Lung (tissue), 11 donors: ENCODE measurements at regions not wholly inside any gene's neighbourhood (a gene's known extent, or its start where the extent isn't known, plus 50 kb on each side); places are given as distances from the start of the nearest gene placed in this dataset.

Source experiments
- ATAC-seq: fragments of 200-7000 bp; cut with Tn5 transposase; one replicate; pipeline ENCODE4 v1.9.1; 2020; ENCODE audit warnings: moderate number of reproducible peaks; ENCODE audit not compliant: insufficient read depth, low FRiP score
- DNase-seq, 3 donors: peaks; one replicate each; pipeline ENCODE4 v3.0.0-alpha.2; 2013 to 2017
- H3K27ac ChIP-seq, 2 donors: one replicate each; pipeline ENCODE4 v1.5.1; 2013; ENCODE audit warnings: mild to moderate bottlenecking in 2 of 2, moderate library complexity in 2 of 2, control low read depth in 1 of 2, inconsistent platforms in 1 of 2, low read depth in 1 of 2, low read length in 1 of 2
- H3K27me3 ChIP-seq, 3 donors: one replicate each; pipeline ENCODE4 v1.5.1; 2013; ENCODE audit warnings: low read length in 2 of 3; ENCODE audit not compliant: control insufficient read depth in 3 of 3, insufficient read depth in 3 of 3
- H3K36me3 ChIP-seq, 4 donors: one replicate each; pipeline ENCODE4 v1.5.1; 2013; ENCODE audit warnings: low read length in 4 of 4, mild to moderate bottlenecking in 1 of 4, moderate library complexity in 1 of 4; ENCODE audit not compliant: control insufficient read depth in 4 of 4, insufficient read depth in 4 of 4
- H3K4me1 ChIP-seq, 5 donors: one replicate each; pipeline ENCODE4 v1.5.1; 2013; ENCODE audit warnings: low read length in 5 of 5, mild to moderate bottlenecking in 2 of 5, moderate library complexity in 1 of 5; ENCODE audit not compliant: control insufficient read depth in 5 of 5, insufficient read depth in 5 of 5
- H3K4me3 ChIP-seq: one replicate; pipeline ENCODE4 v1.5.1; 2013; ENCODE audit warnings: mild to moderate bottlenecking, control low read depth, moderate library complexity
- H3K9ac ChIP-seq, 2 donors: one replicate each; pipeline ENCODE4 v1.5.1; 2013; ENCODE audit warnings: low read length in 2 of 2, control low read depth in 1 of 2; ENCODE audit not compliant: insufficient read depth in 1 of 2
- H3K9me3 ChIP-seq, 4 donors: one replicate each; pipeline ENCODE4 v1.5.1; 2013; ENCODE audit warnings: low read length in 3 of 4, mild to moderate bottlenecking in 1 of 4, moderate library complexity in 1 of 4; ENCODE audit not compliant: control insufficient read depth in 4 of 4, insufficient read depth in 3 of 4
- WGBS, 2 donors: extraction: QIAGEN DNeasy Blood & Tissue Kit; methylation state at CpG; one replicate each; pipeline ENCODE4 v1.1.7; 2013; 5-methylcytosine and 5-hydroxymethylcytosine counted together
- TF ChIP-seq, protein P1 (sequence below): IDR thresholded peaks from 2 replicates; pipeline ENCODE4 v1.5.1; 2012; ENCODE audit warnings: mild to moderate bottlenecking; ENCODE audit errors: control extremely low read depth, extremely low read depth
- donor health status: control.
- donor health status: control.
- donor health status: Bipolar disorder and iron deficiency.
- donor health status: healthy.
- donor health status: DM: yes; HTN: yes; CAD: no.

GRCh38 chr11:104830508-104830907, 67.8 kb downstream of the CASP12 start:
- H3K27ac ChIP-seq: no peak overlapping the region
- no peak for DNase-seq
- H3K4me1 ChIP-seq: no peaks in the 10 kb centered on the region
- no peaks in the 10 kb centered on the region for H3K36me3 ChIP-seq
- H3K4me3 ChIP-seq: no peak overlapping the region
- H3K9me3 ChIP-seq: no peaks in the 10 kb centered on the region
- 76 to 85% methylated on average over 5 of the region's 5 CpGs for WGBS, 2 donors
- H3K9ac ChIP-seq: no peak overlapping the region
- TF ChIP-seq, protein P1, sequence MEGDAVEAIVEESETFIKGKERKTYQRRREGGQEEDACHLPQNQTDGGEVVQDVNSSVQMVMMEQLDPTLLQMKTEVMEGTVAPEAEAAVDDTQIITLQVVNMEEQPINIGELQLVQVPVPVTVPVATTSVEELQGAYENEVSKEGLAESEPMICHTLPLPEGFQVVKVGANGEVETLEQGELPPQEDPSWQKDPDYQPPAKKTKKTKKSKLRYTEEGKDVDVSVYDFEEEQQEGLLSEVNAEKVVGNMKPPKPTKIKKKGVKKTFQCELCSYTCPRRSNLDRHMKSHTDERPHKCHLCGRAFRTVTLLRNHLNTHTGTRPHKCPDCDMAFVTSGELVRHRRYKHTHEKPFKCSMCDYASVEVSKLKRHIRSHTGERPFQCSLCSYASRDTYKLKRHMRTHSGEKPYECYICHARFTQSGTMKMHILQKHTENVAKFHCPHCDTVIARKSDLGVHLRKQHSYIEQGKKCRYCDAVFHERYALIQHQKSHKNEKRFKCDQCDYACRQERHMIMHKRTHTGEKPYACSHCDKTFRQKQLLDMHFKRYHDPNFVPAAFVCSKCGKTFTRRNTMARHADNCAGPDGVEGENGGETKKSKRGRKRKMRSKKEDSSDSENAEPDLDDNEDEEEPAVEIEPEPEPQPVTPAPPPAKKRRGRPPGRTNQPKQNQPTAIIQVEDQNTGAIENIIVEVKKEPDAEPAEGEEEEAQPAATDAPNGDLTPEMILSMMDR: no peak
- ATAC-seq: no peak
- H3K27me3 ChIP-seq: no peaks in the 10 kb centered on the region

- Histone ChIP-seq H3K9me3 (no peaks in the 10 kb centered on the region), H3K4me3 (no peak overlapping the region), H3K4me1 (no peaks in the 10 kb centered on the region), H3K9ac (no peak overlapping the region), H3K27me3 (no peaks in the 10 kb centered on the region), H3K27ac (no peak overlapping the region), H3K36me3 (no peaks in the 10 kb centered on the region)
- peak in 2 of 3 donors; percentile 13 to 28 for DNase-seq
- WGBS, 2 donors: 63 to 67% methylated on average over 2 of the region's 2 CpGs
- TF ChIP-seq, protein P1: no peak
- ATAC-seq: peak; percentile 75
These were observed 68.2 kb downstream of the CASP12 start for GRCh38 chr11:104830080-104830479.

DNA sequence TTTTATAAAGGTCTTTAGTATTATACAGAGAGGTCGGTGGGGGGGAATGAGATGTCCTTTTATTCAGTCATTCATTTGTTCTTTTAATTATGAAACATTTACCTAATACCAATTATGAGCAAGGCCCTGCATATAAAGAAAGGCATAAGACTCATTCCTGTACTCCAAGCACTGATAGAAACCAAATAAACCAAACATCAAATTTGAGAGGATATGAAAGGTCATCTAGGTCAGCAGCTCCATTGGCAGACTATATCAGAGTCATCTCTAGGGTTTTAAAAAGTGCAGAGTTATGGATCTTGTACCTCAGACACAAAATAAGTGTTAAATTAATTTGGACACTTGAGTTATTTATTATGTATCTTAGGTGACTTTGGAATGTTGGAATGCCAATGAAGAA, 71.5 kb downstream of the CASP12 start:
- ATAC-seq (no peak), DNase-seq (no peak)
- TF ChIP-seq, protein P1: no peak
- H3K4me1 ChIP-seq: no peaks in the 10 kb centered on the region
- H3K9ac ChIP-seq: no peak overlapping the region
- no peaks in the 10 kb centered on the region for H3K27me3 ChIP-seq
- WGBS, 2 donors: 97% methylated on average over 1 of the region's 1 CpG
- no peak overlapping the region for H3K4me3 ChIP-seq
- H3K27ac ChIP-seq: no peak overlapping the region
- H3K36me3 ChIP-seq: no peaks in the 10 kb centered on the region
- no peaks in the 10 kb centered on the region for H3K9me3 ChIP-seq

GRCh38 chr11:104823657-104824056, 74.6 kb downstream of the CASP12 start:
- Histone ChIP-seq H3K36me3 (no peaks in the 10 kb centered on the region), H3K4me3 (no peak overlapping the region), H3K9ac (no peak overlapping the region), H3K4me1 (no peaks in the 10 kb centered on the region), H3K9me3 (no peaks in the 10 kb centered on the region), H3K27ac (no peak overlapping the region), H3K27me3 (no peaks in the 10 kb centered on the region)
- TF ChIP-seq, protein P1: no peak
- ATAC-seq (no peak), DNase-seq (no peak)
- WGBS, 2 donors: 97 to 98% methylated on average over 1 of the region's 1 CpG
